Right lobe of liver (tissue), 4 donors: ENCODE measurements at regions not wholly inside any gene's neighbourhood (a gene's known extent, or its start where the extent isn't known, plus 50 kb on each side); places are given as distances from the start of the nearest gene placed in this dataset.

Source experiments
- POLR2A ChIP-seq: fragments of 450-650 bp; IDR thresholded peaks from one replicate; pipeline ENCODE4 v1.6.1; 2017; ENCODE audit warnings: antibody characterized with exemption, mild to moderate bottlenecking
- TF ChIP-seq, protein P1 (sequence below), 4 donors: fragments of 200-600 bp in 3 of 4; fragments of 450-650 bp in 1 of 4; IDR thresholded peaks; one replicate each; pipeline versions ENCODE4 v1.5.1 to v1.8.0; 2016 to 2022; ENCODE audit warnings: antibody characterized with exemption in 4 of 4, mild to moderate bottlenecking in 2 of 4
- donor health status: DM: no; HTN: no; CAD: no.
- donor health status: DM: no; HTN: no; CAD: no.
- donor health status: DM: no; HTN: yes; CAD: no.

DNA sequence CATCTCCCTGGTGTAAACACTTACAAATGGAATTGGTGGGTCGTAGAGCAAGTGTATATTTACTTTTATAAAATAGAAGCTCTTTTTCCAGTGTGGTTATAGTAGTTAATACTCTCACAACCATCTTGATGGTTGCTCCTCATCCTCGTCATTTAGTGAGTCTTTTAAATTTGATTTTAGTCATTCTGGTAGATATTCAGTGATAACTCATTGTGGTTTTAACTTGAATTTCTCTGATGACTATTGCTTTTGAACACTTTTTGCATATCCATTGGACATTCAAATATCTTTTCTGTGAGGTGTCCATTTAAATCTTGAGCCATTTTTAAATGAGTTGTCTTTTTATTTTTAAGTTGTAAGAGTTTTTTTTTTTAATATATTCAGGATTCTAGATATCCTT is 189.2 kb upstream of the PHACTR1 start:
- TF ChIP-seq, protein P1, sequence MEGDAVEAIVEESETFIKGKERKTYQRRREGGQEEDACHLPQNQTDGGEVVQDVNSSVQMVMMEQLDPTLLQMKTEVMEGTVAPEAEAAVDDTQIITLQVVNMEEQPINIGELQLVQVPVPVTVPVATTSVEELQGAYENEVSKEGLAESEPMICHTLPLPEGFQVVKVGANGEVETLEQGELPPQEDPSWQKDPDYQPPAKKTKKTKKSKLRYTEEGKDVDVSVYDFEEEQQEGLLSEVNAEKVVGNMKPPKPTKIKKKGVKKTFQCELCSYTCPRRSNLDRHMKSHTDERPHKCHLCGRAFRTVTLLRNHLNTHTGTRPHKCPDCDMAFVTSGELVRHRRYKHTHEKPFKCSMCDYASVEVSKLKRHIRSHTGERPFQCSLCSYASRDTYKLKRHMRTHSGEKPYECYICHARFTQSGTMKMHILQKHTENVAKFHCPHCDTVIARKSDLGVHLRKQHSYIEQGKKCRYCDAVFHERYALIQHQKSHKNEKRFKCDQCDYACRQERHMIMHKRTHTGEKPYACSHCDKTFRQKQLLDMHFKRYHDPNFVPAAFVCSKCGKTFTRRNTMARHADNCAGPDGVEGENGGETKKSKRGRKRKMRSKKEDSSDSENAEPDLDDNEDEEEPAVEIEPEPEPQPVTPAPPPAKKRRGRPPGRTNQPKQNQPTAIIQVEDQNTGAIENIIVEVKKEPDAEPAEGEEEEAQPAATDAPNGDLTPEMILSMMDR (IDR thresholded peaks at IDR 0.05), result no peak
- no peak for TF ChIP-seq POLR2A
